GM21529 (cell line): ENCODE measurements at regions not wholly inside any gene's neighbourhood (a gene's known extent, or its start where the extent isn't known, plus 50 kb on each side); places are given as distances from the start of the nearest gene placed in this dataset.
A peak's percentile ranks its signal among the peaks of the same experiment; 100 is the strongest.
"Not testable (repeated sequence)": the region's sequence is repeated elsewhere in the genome, so short reads cannot be mapped to it uniquely, and the experiment has no call there.

Experiments
- ATAC-seq: cut with Tn5 transposase; IDR thresholded peaks from one replicate; pipeline ENCODE4 v1.9.1; 2021; ENCODE audit not compliant: unreplicated experiment

DNA sequence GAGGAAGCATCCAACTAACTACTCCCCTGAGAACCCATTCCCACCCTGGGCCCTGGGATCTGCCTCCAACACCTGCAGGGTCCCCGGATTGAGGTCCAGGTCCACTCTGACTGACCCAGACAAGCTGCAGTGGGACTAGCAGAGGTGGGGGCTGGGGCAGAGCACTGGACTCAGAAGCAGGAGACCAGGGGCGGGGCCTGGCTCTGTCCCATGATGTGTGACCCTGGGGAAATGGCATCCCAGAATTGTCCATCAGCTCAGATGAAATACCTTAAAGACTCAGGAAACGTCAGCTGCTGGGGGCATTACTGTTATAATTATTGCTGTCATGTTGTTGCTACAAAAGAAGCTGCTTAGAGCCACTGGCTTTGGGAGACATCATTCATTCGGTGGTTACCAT lies 202.4 kb downstream of the C9orf50 start:
- no peak for ATAC-seq

- ATAC-seq = no peak
Observed at GRCh38 chr9:129416821-129417539, 203.9 kb downstream of the C9orf50 start.

GRCh38 chr9:129415942-129416651 lies 204.8 kb downstream of the C9orf50 start:
- ATAC-seq = no peak

DNA sequence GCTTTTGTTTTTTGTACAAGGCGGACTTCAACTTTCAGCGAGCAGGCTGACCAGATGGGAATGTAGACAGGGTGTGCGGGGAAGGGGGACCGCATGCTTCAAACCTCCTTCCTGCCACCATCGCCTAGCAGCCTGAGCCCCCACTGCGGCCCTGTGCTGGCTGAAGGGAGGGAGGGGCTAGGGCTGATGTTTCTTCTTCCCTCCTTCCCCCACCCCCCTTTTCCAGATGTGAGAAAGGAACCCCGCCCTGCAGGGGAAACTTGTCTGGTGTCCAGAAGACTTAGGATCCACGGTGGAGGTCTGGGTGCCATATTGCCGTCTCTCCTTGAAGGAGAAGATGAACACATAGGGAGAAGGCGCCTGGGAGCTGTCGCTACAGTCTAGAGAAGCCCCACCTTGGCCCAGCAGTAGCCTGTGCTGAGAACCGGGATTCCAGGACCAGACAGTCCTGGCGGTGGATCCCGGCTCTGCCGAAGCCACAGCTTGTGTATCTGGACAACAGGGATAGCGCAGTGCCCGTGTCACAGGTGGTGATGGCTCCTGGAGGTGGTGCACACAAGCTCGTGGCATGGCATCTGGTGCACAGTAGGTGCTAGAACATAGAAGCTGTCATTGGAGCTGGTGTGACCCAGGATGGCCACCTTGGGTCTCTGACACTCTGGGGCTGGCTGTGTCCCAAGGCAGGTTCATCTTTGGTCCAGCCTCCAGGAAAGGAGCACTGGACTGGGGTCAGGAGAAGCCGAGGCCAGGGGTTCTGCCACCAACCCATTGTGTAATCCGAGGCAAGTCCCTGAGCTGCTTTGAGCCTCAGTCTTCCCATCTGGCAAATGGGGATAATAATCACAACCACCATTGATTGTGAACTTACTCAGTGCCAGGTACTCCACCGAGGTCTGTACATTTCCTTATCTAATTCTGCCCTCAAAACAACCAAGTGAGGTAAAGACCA lies 205.6 kb downstream of the C9orf50 start:
- ATAC-seq = no peak

DNA sequence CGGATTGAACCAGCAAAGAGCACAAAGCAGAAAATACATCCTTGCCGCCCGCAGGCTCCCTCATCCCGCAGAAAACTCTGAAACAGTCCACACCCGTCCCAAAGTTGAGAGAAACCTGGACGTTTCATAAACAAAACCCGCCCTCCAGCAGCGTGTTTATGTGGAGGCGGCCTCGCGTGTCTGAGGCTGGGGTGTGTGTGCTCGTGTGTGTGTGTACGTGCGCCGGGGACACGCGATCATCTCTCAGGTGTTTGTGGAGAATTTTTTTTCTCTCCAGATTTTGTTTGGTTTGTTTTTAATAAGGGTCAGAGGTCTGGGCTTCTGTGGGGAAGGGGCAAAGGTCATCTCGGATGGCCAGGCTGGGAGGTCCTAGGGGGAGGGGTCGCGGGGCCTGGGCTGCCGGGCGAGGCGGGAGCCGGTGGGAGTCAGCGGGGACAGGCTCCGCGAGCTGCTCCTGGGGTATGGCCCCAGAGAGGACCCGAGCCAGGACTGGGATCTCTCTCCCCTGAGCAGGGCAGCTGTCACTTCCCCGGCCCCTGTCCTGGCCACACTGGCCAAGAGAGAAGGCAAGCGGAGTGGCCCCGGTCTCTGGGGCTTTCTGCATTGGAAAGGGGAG lies 206.4 kb downstream of the C9orf50 start:
- no peak for ATAC-seq

GRCh38 chr9:129413537-129414376 lies 207.1 kb downstream of the C9orf50 start:
- ATAC-seq = peak; percentile 83

DNA sequence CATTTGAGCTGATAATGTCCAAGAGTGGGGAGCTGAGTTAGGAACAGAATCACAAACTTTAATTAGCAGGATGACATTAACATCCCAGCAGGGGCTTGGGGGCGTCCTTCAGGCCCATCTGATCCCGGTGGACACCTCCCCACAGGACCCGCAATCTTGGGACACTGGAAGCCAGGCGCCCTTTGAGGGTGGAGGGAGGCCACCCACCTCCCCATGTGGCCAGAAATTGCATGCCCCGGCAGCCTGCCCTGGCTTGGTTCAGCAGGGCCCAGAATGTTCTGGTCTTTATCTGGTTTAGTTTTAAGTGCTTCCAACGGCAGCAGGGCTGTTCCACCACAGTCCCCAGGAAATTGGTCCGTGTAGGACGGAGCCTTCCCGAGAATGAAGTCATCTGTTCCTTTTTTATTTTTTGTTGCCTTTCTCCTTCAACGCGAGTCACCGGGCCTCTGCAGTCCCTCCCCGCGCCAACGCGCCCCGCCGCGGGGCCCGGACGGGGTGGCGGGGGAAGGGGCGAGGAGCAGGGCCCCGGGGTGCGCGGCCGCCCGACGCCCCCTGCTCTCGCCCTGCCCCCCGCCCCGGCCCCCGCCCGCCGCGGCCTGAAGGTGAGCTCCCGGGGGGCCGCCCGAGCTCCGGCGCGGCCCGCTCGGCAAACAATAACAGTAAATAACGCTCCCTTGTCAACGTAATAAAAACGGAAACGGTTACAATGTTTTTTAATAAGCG lies 207.9 kb downstream of the C9orf50 start:
- ATAC-seq = peak; percentile 23

GRCh38 chr9:129412176-129412813 lies 208.6 kb downstream of the C9orf50 start:
- not testable (repeated sequence) for ATAC-seq

GRCh38 chr9:129411501-129412175 lies 209.3 kb downstream of the C9orf50 start:
- no peak for ATAC-seq

GRCh38 chr9:129410226-129410625 lies 210.7 kb downstream of the C9orf50 start:
- no peak for ATAC-seq

GRCh38 chr9:129408535-129409215 lies 212.2 kb downstream of the C9orf50 start:
- no peak for ATAC-seq

DNA sequence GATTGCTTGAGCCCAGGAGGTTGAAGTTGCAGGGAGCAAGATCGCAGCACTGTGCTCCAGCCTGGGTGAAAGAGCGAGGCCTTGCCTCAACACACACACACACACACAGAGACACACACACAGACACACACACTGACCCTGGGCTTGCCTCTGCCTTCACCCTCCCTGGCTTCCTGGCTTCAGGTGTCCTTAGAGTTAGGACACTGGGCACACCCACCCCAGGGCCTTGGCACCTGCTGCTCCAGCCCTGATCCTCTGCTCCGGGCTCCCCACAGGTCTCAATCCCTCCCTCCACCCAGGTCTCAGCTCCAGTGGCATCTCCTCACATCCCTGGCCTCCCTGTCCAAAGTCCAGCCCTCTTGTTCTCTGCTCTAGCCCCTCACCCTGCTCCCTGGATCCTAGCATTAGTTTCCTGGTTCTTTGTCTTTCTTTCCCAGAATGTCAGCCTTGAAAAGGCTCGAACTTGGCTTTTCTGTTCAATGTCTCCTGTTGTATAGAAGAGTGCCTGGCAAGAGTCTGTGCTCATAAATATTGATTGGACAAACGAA lies 212.9 kb downstream of the C9orf50 start:
- no peak for ATAC-seq

GRCh38 chr9:129406278-129407225 lies 214.3 kb downstream of the C9orf50 start:
- ATAC-seq = no peak

DNA sequence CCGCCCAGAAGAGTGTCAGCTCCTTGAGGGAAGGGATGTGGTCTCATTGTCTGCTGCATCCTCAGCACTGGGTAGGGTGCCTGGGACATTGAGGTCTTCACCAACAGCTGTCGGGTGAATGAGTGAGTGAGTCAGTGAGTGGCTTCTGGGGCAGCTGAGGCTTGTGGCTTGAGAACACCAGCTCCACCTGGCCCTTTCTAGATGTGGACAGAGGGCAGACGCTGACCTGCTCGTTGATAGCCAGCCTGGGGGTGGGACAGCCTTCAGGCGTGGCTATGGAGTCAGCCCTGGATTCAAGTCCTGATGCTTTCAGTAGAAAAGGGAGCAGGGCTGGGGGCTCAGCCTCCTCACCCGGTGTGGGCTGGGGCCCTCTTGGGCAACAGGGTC lies 215.1 kb downstream of the C9orf50 start:
- ATAC-seq = no peak

GRCh38 chr9:129405089-129405826 lies 215.6 kb downstream of the C9orf50 start:
- ATAC-seq = no peak

DNA sequence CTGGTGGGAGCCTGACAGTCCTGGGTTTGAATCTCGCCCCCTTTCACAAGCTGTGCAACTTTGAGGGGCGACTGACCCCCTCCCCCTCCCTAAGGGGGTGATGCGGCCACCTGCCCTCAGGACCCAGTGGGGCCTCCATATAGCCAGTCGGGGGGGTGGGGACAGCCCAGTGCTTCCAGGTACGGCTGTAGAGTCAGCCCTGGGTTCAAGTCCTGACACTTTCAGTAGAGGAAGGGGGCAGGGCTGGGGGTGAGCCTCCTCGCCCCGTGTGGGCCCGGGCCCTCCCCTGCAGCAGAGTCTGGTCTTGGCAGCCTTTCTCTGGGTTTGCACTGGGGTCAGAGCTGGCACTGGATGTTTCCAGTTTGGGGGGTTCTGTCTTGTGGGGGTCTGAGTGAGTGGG lies 216.3 kb downstream of the C9orf50 start:
- ATAC-seq = no peak
